ENCODE measurements at regions not wholly inside any gene's neighbourhood (a gene's known extent, or its start where the extent isn't known, plus 50 kb on each side); places are given as distances from the start of the nearest gene placed in this dataset.

DNA sequence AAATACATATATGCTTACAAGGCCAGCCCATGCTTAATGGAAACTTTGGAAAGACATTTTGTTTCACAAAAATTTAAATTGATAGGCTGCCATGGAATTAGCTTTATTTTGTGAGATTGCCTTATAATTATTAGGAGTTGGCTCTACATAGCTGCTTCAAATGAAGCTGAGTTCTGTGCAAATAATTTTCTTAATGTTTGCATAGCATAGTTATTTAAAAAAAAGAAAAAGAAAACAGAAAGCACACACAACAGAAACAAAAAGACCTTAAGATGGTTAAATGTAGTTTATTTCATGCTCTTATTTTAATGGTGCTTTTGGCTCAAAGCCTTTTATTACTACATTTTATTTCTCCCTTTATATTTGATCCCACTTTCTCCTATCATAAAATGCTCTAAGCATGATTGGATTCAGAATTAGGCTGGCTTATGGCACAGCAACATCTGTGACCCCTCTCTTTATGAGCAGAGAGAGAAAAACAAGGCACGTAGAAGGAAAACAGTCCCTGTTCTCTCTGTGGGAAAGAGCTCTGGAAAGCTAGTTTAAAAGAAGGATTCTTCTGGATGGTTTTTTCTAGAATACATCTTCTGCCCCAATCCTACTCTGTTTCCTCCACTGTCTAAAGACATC lies 530.5 kb downstream of the NTRK2 start:
- no peak overlapping the region for H3K18ac ChIP-seq (ENCODE audit: low read depth, low read length)
- no peak overlapping the region for H3K23ac ChIP-seq (ENCODE audit: low read depth, low read length)
- no peak overlapping the region for H2AK5ac ChIP-seq (ENCODE audit: low read depth, low read length)
- DNase-seq (no peak), ATAC-seq (ENCODE audit: low read depth) (no peak)
- H2BK20ac ChIP-seq (ENCODE audit: low read depth, low read length), result no peak overlapping the region
- no peaks in the 10 kb centered on the region for H3K27me3 ChIP-seq (ENCODE audit: control insufficient read depth, insufficient read depth, low read length)
- no peaks in the 10 kb centered on the region for H3K79me1 ChIP-seq (ENCODE audit: low read depth in 1 of 2, low read length in 2 of 2)
- no peak overlapping the region for H3K56ac ChIP-seq (ENCODE audit: extremely low read depth, insufficient read depth, low read length)
- H4K20me1 ChIP-seq (ENCODE audit: insufficient read depth, low read length), result no peaks in the 10 kb centered on the region
- intact Hi-C loops (cut with micrococcal nuclease), result no loop called here
- no peak overlapping the region for H4K5ac ChIP-seq (ENCODE audit: low read depth, low read length)
- no peak overlapping the region for H3K27ac ChIP-seq (ENCODE audit: insufficient read depth, low read length)
- dilution Hi-C loops (cut with HindIII; ENCODE audit: low sequenced_read_pairs, unreplicated experiment), result no loop called here
- no peaks in the 10 kb centered on the region for H3K36me3 ChIP-seq (ENCODE audit: control insufficient read depth, insufficient read depth, low read length)
- H2AFZ ChIP-seq (replicated peaks; ENCODE audit: low read length, poor library complexity), result no peak overlapping the region
- CTCF ChIA-PET, result no interaction called here
- no peak overlapping the region for H2BK15ac ChIP-seq (ENCODE audit: low read depth, low read length)
- H3K4me1 ChIP-seq (ENCODE audit: control insufficient read depth, insufficient read depth, low read length), result no peaks in the 10 kb centered on the region
- in situ Hi-C loops (cut with MboI; ENCODE audit: low sequenced_read_pairs), result no loop called here
- no peak overlapping the region for H2AK9ac ChIP-seq (replicated peaks; ENCODE audit: low read depth, low read length, poor library complexity)
- POLR2A ChIA-PET (ENCODE audit: unreplicated experiment), result no interaction called here
- peaks cover 15% of the 10 kb centered on the region for H3K9me3 ChIP-seq (ENCODE audit: control insufficient read depth, insufficient read depth, low read length)
- no peak overlapping the region for H3K4ac ChIP-seq (ENCODE audit: low read depth, low read length)
- no peak overlapping the region for H3K4me3 ChIP-seq (ENCODE audit: insufficient read depth, low read depth, low read length)
- H3K9me1 ChIP-seq (ENCODE audit: insufficient read depth, low read length), result no peaks in the 10 kb centered on the region
- no peak overlapping the region for H2BK5ac ChIP-seq (ENCODE audit: low read depth, low read length, poor library complexity, severe bottlenecking)
- TF ChIP-seq NFE2L2 (IDR thresholded peaks at IDR 0.05; ENCODE audit: low read depth, low read length) (no peak), CEBPB (IDR thresholded peaks at IDR 0.05; ENCODE audit: low read depth, low read length) (no peak), ELK1 (IDR thresholded peaks at IDR 0.05; ENCODE audit: borderline replicate concordance, low read depth, low read length) (no peak), RCOR1 (IDR thresholded peaks at IDR 0.05; ENCODE audit: insufficient replicate concordance, low read length) (no peak), FOS (IDR thresholded peaks at IDR 0.05; ENCODE audit: low read depth, low read length) (no peak), MAFK (IDR thresholded peaks at IDR 0.05; ENCODE audit: low read depth, low read length) (no peak), BHLHE40 (IDR thresholded peaks at IDR 0.05; ENCODE audit: low read depth, low read length) (no peak), MXI1 (IDR thresholded peaks at IDR 0.05; ENCODE audit: borderline replicate concordance, low read depth, low read length) (no peak), SMC3 (IDR thresholded peaks at IDR 0.05; ENCODE audit: low read depth, low read length) (no peak), MAZ (IDR thresholded peaks at IDR 0.05; ENCODE audit: borderline replicate concordance, low read depth, low read length) (no peak), USF2 (IDR thresholded peaks at IDR 0.05; ENCODE audit: low read depth, low read length) (no peak), RAD21 (IDR thresholded peaks at IDR 0.05; ENCODE audit: low read length) (no peak)
- TF ChIP-seq, protein P1, sequence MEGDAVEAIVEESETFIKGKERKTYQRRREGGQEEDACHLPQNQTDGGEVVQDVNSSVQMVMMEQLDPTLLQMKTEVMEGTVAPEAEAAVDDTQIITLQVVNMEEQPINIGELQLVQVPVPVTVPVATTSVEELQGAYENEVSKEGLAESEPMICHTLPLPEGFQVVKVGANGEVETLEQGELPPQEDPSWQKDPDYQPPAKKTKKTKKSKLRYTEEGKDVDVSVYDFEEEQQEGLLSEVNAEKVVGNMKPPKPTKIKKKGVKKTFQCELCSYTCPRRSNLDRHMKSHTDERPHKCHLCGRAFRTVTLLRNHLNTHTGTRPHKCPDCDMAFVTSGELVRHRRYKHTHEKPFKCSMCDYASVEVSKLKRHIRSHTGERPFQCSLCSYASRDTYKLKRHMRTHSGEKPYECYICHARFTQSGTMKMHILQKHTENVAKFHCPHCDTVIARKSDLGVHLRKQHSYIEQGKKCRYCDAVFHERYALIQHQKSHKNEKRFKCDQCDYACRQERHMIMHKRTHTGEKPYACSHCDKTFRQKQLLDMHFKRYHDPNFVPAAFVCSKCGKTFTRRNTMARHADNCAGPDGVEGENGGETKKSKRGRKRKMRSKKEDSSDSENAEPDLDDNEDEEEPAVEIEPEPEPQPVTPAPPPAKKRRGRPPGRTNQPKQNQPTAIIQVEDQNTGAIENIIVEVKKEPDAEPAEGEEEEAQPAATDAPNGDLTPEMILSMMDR (conservative IDR thresholded peaks at IDR 0.05; ENCODE audit: low read depth, low read length), result no peak
- BruUV-seq (replicated peaks), result no TSS peak
- no CpG with 5 or more reads among the region's 1 CpG for WGBS, 2 experiments (ENCODE audit: extremely low coverage in 2 of 2, insufficient read length in 1 of 2)
- no peak overlapping the region for H4K91ac ChIP-seq (ENCODE audit: insufficient read depth, low read depth, low read length)
- H2BK120ac ChIP-seq (ENCODE audit: low read depth, low read length), result no peak overlapping the region
- H4K8ac ChIP-seq (ENCODE audit: low read depth in 2 of 2, low read length in 2 of 2), result no peak overlapping the region
- H3K4me2 ChIP-seq (ENCODE audit: low read depth, low read length), result no peak overlapping the region
- H3K14ac ChIP-seq (replicated peaks; ENCODE audit: low read depth, low read length), result no peak overlapping the region
- no peak overlapping the region for H3K9ac ChIP-seq (ENCODE audit: low read depth, low read length)
